ENCODE measurements at regions not wholly inside any gene's neighbourhood (a gene's known extent, or its start where the extent isn't known, plus 50 kb on each side); places are given as distances from the start of the nearest gene placed in this dataset.

DNA sequence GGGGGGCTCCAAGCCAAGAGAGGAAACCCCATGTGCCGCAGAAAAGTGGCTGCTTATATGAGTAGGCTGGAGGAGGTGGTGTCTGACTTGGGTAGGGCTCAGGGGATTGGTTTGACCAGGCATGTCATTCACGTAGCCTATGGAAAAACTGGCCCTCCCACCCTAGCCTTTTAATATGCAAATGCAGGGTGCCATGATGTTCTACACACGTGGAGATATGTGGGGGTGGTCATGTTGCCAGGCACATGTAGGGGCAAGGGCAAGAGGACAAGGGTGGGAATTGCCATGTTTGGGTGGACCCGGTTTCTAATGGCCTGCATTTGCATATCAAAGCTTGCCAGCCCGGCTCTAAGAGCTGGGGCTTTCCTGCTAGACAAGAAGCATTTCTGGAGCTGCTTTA, 86.9 kb upstream of the SHISA3 start:
- POLR2A ChIA-PET, result no interaction called here
- Mint-ChIP-seq H3K27me3 (ENCODE audit: low read depth) (peaks cover 13% of the 10 kb centered on the region), H3K27ac (no peak overlapping the region), H3K4me3 (no peak overlapping the region), H3K4me1 (peaks cover 38% of the 10 kb centered on the region), H3K9me3 (peaks cover 18% of the 10 kb centered on the region), H3K36me3 (peaks cover 13% of the 10 kb centered on the region)
- CTCF ChIA-PET, result interaction anchor here (0.6 to 1.3 kb wide), 2 partner anchors 30 to 1150 kb away, joined by 3 read pairs; no protein-coding TSS in a partner anchor
- TF ChIP-seq ARID4B (CRISPR knock-in tag; IDR thresholded peaks at IDR 0.05; ENCODE audit: borderline replicate concordance), result no peak
- TF ChIP-seq CBFB (CRISPR knock-in tag; IDR thresholded peaks at IDR 0.05; ENCODE audit: low read depth), result no peak
- no peak for TF ChIP-seq CREB1 (CRISPR knock-in tag; IDR thresholded peaks at IDR 0.05)
- TF ChIP-seq TCF7 (CRISPR knock-in tag; IDR thresholded peaks at IDR 0.05; ENCODE audit: low read depth), result no peak
- no peak for TF ChIP-seq MXD4 (CRISPR knock-in tag; IDR thresholded peaks at IDR 0.05; ENCODE audit: borderline replicate concordance)
- no peak for TF ChIP-seq AR (CRISPR knock-in tag; IDR thresholded peaks at IDR 0.05)
- no peak for TF ChIP-seq ETV6 (CRISPR knock-in tag; IDR thresholded peaks at IDR 0.05)
- no peak for TF ChIP-seq SMAD4 (CRISPR knock-in tag; IDR thresholded peaks at IDR 0.05)
- TF ChIP-seq, protein P1, sequence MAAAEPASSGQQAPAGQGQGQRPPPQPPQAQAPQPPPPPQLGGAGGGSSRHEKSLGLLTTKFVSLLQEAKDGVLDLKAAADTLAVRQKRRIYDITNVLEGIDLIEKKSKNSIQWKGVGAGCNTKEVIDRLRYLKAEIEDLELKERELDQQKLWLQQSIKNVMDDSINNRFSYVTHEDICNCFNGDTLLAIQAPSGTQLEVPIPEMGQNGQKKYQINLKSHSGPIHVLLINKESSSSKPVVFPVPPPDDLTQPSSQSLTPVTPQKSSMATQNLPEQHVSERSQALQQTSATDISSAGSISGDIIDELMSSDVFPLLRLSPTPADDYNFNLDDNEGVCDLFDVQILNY (CRISPR knock-in tag; IDR thresholded peaks at IDR 0.05), result no peak
- no peak for TF ChIP-seq FOXK1 (CRISPR knock-in tag; IDR thresholded peaks at IDR 0.05)
- no peak for TF ChIP-seq ESRRA (CRISPR knock-in tag; IDR thresholded peaks at IDR 0.05; ENCODE audit: borderline replicate concordance)
- TF ChIP-seq, protein P2, sequence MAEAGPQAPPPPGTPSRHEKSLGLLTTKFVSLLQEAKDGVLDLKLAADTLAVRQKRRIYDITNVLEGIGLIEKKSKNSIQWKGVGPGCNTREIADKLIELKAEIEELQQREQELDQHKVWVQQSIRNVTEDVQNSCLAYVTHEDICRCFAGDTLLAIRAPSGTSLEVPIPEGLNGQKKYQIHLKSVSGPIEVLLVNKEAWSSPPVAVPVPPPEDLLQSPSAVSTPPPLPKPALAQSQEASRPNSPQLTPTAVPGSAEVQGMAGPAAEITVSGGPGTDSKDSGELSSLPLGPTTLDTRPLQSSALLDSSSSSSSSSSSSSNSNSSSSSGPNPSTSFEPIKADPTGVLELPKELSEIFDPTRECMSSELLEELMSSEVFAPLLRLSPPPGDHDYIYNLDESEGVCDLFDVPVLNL (CRISPR knock-in tag; IDR thresholded peaks at IDR 0.05; ENCODE audit: borderline replicate concordance, low read depth), result no peak
- DNase-seq (ENCODE audit: low spot score), result peak; percentile 25
- ATAC-seq, result peak; percentile 31; the same call in 1 of the 2 replicates

- Mint-ChIP-seq H3K27ac (no peak overlapping the region), H3K4me1 (peaks cover 42% of the 10 kb centered on the region), H3K9me3 (peaks cover 18% of the 10 kb centered on the region), H3K27me3 (ENCODE audit: low read depth) (peaks cover 13% of the 10 kb centered on the region), H3K36me3 (peaks cover 13% of the 10 kb centered on the region), H3K4me3 (no peak overlapping the region)
- CTCF ChIA-PET, result interaction anchor here (0.6 to 1.3 kb wide), 2 partner anchors 31 to 1150 kb away, joined by 3 read pairs; no protein-coding TSS in a partner anchor
- ATAC-seq (peak; percentile 33), DNase-seq (ENCODE audit: low spot score) (no peak)
- POLR2A ChIA-PET, result no interaction called here
- TF ChIP-seq, protein P3, sequence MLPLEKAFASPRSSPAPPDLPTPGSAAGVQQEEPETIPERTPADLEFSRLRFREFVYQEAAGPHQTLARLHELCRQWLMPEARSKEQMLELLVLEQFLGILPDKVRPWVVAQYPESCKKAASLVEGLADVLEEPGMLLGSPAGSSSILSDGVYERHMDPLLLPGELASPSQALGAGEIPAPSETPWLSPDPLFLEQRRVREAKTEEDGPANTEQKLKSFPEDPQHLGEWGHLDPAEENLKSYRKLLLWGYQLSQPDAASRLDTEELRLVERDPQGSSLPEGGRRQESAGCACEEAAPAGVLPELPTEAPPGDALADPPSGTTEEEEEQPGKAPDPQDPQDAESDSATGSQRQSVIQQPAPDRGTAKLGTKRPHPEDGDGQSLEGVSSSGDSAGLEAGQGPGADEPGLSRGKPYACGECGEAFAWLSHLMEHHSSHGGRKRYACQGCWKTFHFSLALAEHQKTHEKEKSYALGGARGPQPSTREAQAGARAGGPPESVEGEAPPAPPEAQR (CRISPR knock-in tag; IDR thresholded peaks at IDR 0.05), result no peak
- TF ChIP-seq ZNF416 (CRISPR knock-in tag; IDR thresholded peaks at IDR 0.05), result no peak
- TF ChIP-seq ARID4B (CRISPR knock-in tag; IDR thresholded peaks at IDR 0.05; ENCODE audit: borderline replicate concordance), result no peak
- TF ChIP-seq ERG (CRISPR knock-in tag; IDR thresholded peaks at IDR 0.05), result no peak
- TF ChIP-seq GRHL2 (CRISPR knock-in tag; IDR thresholded peaks at IDR 0.05; ENCODE audit: insufficient replicate concordance, severe bottlenecking), result no peak
- TF ChIP-seq MXD4 (CRISPR knock-in tag; IDR thresholded peaks at IDR 0.05; ENCODE audit: borderline replicate concordance), result no peak
Observed at GRCh38 chr4:42310806-42311205, 86.5 kb upstream of the SHISA3 start.

Data from WTC11 (cell line).